ENCODE measurements at regions not wholly inside any gene's neighbourhood (a gene's known extent, or its start where the extent isn't known, plus 50 kb on each side); places are given as distances from the start of the nearest gene placed in this dataset.
"Not testable (repeated sequence)": the region's sequence is repeated elsewhere in the genome, so short reads cannot be mapped to it uniquely, and the experiment has no call there.

DNA sequence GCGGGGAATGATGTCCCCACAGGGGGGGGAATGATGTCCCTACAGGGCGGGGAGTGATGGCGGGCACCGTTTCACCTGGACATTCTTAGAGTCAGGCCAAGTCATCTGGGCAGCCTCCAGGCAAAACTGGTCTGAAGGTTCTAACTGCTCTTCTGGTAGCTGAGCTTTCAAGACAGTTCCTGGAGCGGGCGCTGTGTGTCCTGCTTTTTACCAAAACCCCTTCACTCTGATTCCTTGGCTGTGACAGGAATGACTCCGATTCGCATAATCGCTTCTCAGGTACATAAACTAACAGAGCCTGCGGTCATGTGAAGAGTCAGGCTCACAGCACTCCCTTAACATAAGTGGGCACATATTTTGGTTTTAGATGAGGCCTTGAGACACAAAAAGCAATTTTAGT lies 836.0 kb downstream of the TRIML1 start:
- DNase-seq, result no peak

DNA sequence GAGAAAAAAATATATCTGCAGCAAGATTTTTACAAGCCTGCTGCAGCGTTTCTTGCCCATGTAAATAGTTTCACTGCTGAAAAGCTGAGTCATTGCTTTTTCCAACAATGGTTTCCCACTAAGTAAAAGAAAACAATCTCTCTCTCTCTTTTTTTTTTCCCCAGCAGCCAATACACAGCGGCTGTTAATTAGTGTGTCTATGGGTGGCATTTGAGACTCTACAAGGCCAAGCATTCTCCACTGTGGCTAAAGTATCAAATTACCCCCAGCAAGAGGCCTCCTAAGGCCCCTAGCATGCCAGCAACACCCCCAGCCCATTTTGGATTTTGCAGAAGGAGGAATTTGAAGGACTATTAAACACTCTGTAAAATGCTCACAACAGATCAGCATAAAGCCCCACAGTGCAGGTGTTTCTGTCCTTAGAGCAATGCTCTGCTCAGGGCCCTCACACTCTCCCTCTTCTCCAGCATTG lies 837.4 kb downstream of the TRIML1 start:
- DNase-seq, result no peak

DNA sequence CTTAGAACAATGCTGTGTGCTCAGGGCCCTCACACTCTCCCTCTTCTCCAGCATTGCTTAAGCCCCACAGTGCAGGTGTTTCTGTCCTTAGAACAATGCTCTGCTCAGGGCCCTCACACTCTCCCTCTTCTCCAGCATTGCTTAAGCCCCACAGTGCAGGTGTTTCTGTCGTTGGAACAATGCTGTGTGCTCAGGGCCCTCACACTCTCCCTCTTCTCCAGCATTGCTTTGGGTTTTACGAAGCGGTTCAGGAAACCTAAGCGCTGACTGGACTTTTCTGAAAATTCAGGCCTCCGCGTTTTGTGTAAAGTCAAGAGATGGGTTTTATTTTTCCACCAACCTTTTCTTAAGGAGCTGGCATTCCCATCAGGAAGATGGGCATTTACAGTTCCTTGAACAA lies 838.0 kb downstream of the TRIML1 start:
- DNase-seq, result not testable (repeated sequence)

GRCh38 chr4:188984518-188984917 lies 845.3 kb downstream of the TRIML1 start:
- DNase-seq, result no peak

DNA sequence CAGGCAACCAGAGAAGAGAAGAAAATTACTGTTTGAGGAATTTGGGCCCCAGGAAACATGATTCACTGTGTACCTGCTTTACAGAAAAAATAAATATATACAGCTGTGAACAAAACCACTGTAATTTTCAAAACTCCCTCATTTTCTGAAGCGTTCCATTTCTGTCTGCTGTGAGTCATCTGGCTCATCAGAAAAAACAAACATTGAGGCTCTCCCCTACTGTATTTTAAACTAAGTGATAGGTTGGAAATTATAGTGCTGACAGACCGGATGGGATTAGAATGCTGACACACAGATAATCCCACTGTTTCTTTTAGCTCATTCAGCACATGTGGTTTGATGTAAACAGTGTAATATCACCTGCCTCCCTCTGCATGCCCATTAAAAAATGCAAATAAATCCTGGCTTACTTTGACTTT lies 847.0 kb downstream of the TRIML1 start:
- DNase-seq, result no peak

DNA sequence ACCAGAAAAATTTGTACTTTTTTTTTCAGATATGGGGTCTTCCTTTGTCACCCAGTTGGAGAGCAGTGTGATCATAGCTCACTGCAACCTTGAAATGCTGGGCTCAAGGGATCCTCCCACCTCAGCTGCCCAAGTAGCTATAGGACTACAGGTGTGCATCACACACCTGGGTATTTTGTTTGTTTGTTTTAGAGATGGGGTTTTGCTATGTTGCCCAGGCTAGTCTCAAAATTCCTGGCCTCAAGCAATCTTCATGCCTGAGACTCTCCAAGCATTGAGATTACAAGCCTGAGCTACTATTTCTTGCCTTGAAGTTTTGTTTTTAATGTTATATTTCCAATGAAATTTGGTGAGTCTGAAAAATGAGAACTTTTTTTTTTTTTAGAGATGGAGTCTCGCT lies 847.8 kb downstream of the TRIML1 start:
- no peak for DNase-seq

- no peak for DNase-seq
Observed at GRCh38 chr4:188988131-188988530, 848.9 kb downstream of the TRIML1 start.

GRCh38 chr4:188989371-188989770 lies 850.1 kb downstream of the TRIML1 start:
- no peak for DNase-seq

DNA sequence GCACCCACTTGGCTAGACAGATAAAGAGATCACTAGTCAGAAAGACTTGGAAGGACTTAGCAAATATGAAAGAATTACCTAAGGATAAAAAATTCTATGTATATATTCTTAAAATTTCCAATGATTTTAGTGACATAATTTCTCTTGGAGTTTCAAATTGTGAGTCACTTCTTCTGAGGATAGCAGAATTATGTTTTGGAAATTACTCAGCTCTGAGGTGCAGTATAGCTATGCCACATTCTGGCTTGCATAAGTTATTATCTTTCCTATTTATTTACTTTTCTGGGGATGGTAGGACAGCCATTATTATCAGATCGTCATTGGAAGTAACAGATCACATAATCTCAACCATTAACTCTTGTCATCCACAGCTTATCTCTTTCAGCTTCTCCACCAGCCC lies 853.5 kb downstream of the TRIML1 start:
- no peak for DNase-seq

DNA sequence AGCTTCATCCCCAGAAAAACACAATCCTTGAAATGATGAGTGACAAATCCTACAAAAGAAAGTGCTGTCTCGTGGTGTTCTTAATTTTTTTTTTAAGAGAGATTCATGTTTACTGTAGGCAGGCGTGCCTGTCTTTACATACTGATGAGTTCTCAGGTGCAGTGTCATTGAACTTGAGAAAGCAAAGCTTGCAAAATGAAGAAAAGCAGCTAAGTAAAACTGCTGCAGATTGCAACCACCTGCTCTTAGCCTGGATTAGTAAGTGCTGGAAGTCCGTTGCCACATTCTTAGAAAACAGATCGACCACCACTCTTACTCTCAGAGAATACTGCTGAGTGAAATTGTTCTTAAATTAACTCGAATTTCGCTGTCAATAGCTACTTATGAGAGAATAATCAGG lies 854.6 kb downstream of the TRIML1 start:
- no peak for DNase-seq

GRCh38 chr4:189001283-189001970 lies 862.2 kb downstream of the TRIML1 start:
- no peak for DNase-seq

DNA sequence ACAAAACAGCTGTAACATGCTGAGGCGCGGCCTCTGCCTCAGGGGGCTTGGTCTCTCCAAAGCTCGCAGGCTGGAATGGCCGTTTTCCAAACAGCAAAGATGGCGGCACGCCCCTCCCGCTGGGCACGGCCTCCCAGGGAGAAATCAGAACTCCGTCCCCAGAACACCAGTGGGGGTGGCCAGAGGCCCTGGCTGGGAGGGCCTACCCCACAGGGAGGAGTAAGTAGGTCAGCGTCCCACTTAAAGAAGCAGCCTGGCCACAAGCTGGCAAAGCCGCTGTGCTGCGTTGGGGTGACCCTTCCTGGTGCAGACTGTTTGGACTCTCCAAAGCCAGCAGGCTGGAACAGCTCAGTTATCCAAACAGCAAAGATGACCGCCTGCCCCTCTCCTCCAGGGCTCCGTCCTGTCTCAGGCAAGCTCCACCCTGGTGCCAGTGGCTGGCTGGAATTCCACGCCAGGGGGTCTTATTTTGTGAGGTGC lies 862.8 kb downstream of the TRIML1 start:
- no peak for DNase-seq

GRCh38 chr4:189002475-189002874 lies 863.2 kb downstream of the TRIML1 start:
- no peak for DNase-seq

GRCh38 chr4:189010452-189011217 lies 871.4 kb downstream of the TRIML1 start:
- DNase-seq, result not testable (repeated sequence)

GRCh38 chr4:189021831-189022230 lies 882.6 kb downstream of the TRIML1 start:
- no peak for DNase-seq

DNA sequence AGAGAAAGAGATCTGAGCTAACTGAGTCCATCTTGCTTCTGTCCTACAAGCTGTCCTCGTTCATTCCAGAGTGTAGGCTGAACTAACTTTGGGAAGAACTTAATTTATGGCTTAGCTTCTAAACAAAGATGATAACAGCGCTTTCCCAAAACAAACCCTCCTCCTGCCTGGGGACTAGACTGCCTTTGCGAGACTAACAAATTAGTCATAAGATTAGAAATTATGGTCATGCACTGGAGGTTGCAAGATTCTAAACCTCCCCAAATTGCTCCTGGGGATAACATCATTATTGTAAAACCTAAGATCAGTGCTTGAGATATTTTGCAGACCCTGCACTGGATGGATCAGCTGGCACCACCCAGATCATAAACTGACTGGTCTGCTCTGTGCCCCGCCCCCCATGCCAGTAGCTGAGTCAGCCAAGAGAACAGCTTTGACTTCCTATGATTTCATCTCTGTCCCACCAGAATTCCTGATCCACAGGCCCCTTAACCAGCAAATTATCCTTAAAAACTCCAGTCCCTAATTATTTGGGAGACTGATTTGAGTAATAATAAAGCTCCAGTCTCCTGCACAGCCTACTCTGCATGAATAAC lies 883.3 kb downstream of the TRIML1 start:
- no peak for DNase-seq

- no peak for DNase-seq
Observed at GRCh38 chr4:189029976-189030504, 890.8 kb downstream of the TRIML1 start.

DNA sequence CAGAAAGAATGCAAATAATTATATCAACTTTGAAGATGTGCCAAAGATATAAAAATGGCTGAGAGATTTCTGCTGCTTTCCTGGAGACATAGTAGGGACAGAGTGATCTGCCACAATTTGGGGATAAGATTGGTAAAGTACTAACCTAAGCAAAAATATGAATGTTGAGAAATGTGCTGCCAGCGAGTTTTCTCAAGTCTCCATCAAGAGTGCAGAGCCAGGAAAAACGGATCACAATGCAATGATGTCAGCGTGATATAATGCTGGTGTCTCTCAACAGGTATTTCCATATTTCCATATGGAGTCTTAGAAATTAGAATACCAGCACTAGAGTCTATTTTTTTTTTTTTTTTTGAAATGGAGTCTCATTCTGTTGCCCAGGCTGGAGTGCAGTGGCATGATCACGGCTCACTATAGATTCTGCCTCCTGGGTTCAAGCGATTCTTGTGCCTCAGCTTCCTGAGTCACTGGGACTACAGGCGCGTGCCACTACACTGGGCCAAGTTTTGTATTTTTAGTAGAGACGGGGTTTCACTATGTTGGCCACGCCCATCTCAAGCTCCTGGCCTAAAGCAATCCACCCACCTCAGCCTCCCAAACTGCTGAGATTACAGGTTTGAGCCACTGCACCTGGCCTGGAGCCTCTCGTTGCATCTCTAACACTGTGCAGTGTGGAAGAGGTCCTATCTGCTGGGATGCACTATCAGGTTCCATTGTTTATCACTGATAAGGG lies 893.5 kb downstream of the TRIML1 start:
- no peak for DNase-seq

- DNase-seq, result no peak
Observed at GRCh38 chr4:189033801-189034347, 894.6 kb downstream of the TRIML1 start.

DNA sequence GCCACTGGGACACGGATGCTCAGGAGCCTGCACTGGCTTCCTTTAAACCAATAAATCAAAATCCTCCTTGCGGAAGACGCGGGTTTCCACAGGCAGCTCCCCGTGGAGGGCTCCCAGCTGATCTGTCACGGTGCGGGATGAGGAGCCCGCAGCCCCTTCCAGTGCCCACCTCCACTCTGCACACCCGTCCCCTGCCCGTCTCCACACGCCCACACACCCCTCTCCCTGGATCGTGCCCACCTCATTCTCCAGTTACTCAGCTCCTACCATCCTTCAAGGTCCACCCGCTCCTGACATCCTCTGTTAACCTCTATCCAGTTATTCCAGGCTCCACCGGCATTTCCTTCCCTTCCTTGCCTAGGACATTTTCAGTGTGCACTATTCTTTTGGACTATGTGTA lies 895.9 kb downstream of the TRIML1 start:
- DNase-seq, result no peak

GRCh38 chr4:189035654-189036053 lies 896.4 kb downstream of the TRIML1 start:
- no peak for DNase-seq

- DNase-seq, result no peak
Observed at GRCh38 chr4:189036906-189037305, 897.7 kb downstream of the TRIML1 start.

Data from effector CD8-positive, alpha-beta T cell (primary cell).